IPS-20b (cell line): ENCODE measurements at regions not wholly inside any gene's neighbourhood (a gene's known extent, or its start where the extent isn't known, plus 50 kb on each side); places are given as distances from the start of the nearest gene placed in this dataset.
A peak's percentile ranks its signal among the peaks of the same experiment; 100 is the strongest.

Experiments
- H3K27ac ChIP-seq: one replicate; pipeline ENCODE4 v1.5.1; 2013; ENCODE audit warnings: low read length
- H3K27me3 ChIP-seq: 2 replicates; pipeline ENCODE4 v1.6.1; 2013; ENCODE audit warnings: mild to moderate bottlenecking, low read length, inconsistent platforms; ENCODE audit not compliant: insufficient read depth
- H3K36me3 ChIP-seq: 2 replicates; pipeline ENCODE4 v1.6.1; 2013; ENCODE audit warnings: low read depth, mild to moderate bottlenecking, inconsistent platforms, low read length, moderate library complexity; ENCODE audit not compliant: insufficient read depth
- H3K4me1 ChIP-seq: 2 replicates; pipeline ENCODE4 v1.6.1; 2013; ENCODE audit warnings: mild to moderate bottlenecking, control low read depth, inconsistent platforms, low read length, moderate library complexity; ENCODE audit not compliant: insufficient read depth
- H3K4me3 ChIP-seq: 2 replicates; pipeline ENCODE4 v1.5.1; 2013; ENCODE audit warnings: mild to moderate bottlenecking, low read length, inconsistent platforms
- H3K9ac ChIP-seq: 2 replicates; pipeline ENCODE4 v1.6.1; 2013; ENCODE audit warnings: low read depth, mild to moderate bottlenecking, inconsistent platforms, low read length, moderate library complexity
- H3K9me3 ChIP-seq: 2 replicates; pipeline ENCODE4 v1.6.1; 2013; ENCODE audit warnings: mild to moderate bottlenecking, low read depth, low read length, inconsistent platforms; ENCODE audit not compliant: insufficient read depth

GRCh38 chr15:31477851-31478701 lies 151.4 kb downstream of the KLF13 start:
- Histone ChIP-seq H3K4me3 (no peak overlapping the region), H3K9ac (no peak overlapping the region), H3K9me3 (no peaks in the 10 kb centered on the region), H3K36me3 (no peaks in the 10 kb centered on the region), H3K4me1 (no peaks in the 10 kb centered on the region; the same call in 1 of the 2 replicates), H3K27ac (no peak overlapping the region), H3K27me3 (peaks cover 30% of the 10 kb centered on the region)

GRCh38 chr15:31478702-31479221 lies 152.1 kb downstream of the KLF13 start:
- Histone ChIP-seq H3K4me1 (no peaks in the 10 kb centered on the region; the same call in 1 of the 2 replicates), H3K27ac (no peak overlapping the region), H3K27me3 (peaks cover 35% of the 10 kb centered on the region), H3K9me3 (no peaks in the 10 kb centered on the region), H3K36me3 (no peaks in the 10 kb centered on the region), H3K9ac (no peak overlapping the region), H3K4me3 (no peak overlapping the region)

DNA sequence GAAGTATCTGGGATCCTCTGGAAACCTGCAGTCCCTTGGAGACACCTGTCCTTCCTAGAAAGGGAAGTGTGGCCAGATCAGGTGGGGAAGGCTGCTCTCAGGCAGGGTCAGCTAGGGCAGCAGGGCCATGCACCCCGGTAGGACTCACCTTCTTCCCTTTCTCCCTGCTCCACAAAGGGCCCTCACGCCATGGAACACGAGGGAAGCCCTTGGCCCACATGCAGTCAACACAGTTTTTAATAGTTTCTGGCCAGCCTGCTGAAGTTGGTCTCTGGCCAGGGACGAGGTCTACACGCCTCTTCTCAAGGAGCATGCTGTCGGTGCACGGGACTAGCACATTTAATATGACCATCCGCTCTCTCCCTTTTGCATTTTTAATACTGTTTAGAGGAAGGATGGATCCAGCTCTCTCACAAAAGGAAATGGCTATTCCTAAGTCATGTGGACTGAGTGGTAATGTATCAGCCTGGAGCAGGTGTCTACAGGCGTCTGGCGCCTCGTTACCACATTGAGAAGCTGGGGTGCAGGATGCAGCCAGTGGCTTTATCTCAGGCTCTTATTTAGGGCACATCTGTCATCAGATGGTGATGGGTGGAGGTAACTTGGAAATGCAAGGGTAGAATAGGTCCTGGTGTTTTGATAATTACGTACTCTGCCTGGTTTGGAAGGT lies 153.9 kb downstream of the KLF13 start:
- H3K9me3 ChIP-seq: no peaks in the 10 kb centered on the region
- H3K9ac ChIP-seq: no peak overlapping the region
- H3K4me1 ChIP-seq: no peaks in the 10 kb centered on the region; the same call in 1 of the 2 replicates
- H3K27me3 ChIP-seq: peaks cover 52% of the 10 kb centered on the region
- H3K4me3 ChIP-seq: no peak overlapping the region
- no peaks in the 10 kb centered on the region for H3K36me3 ChIP-seq
- no peak overlapping the region for H3K27ac ChIP-seq

DNA sequence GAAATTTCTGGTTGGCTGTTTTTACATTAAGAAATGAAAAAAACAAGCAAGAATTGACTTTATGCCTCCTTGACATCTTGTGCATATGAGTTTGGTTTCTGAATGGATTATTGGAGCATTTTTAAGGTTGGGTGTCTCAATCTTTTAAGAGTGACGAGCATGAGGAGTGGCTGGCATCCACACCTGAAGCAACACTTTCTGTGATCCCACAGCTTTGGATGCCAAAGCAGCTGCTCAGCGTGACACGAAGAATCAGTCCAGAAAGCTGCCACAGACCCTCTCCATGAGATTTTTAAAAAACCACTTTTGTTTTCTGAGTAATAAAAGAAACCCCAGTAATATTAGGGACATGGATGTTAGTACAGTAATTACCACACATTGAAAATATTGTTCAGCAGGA lies 154.5 kb downstream of the KLF13 start:
- Histone ChIP-seq H3K4me1 (no peaks in the 10 kb centered on the region; the same call in 1 of the 2 replicates), H3K4me3 (no peak overlapping the region), H3K9ac (no peak overlapping the region), H3K27ac (no peak overlapping the region), H3K36me3 (no peaks in the 10 kb centered on the region), H3K9me3 (no peaks in the 10 kb centered on the region), H3K27me3 (peaks cover 58% of the 10 kb centered on the region)

GRCh38 chr15:31482122-31482922 lies 155.7 kb downstream of the KLF13 start:
- Histone ChIP-seq H3K4me1 (no peaks in the 10 kb centered on the region; the same call in 1 of the 2 replicates), H3K4me3 (peak overlapping the region; percentile 59), H3K9ac (no peak overlapping the region), H3K27me3 (peaks cover 69% of the 10 kb centered on the region), H3K36me3 (no peaks in the 10 kb centered on the region), H3K9me3 (no peaks in the 10 kb centered on the region), H3K27ac (no peak overlapping the region)

GRCh38 chr15:31483053-31483985 lies 156.7 kb downstream of the KLF13 start:
- Histone ChIP-seq H3K36me3 (no peaks in the 10 kb centered on the region), H3K4me1 (no peaks in the 10 kb centered on the region; the same call in 1 of the 2 replicates), H3K4me3 (peak overlapping the region; percentile 59), H3K9me3 (no peaks in the 10 kb centered on the region), H3K27ac (no peak overlapping the region), H3K27me3 (peaks cover 70% of the 10 kb centered on the region), H3K9ac (no peak overlapping the region)

- H3K4me1 ChIP-seq: no peaks in the 10 kb centered on the region; the same call in 1 of the 2 replicates
- H3K27ac ChIP-seq: no peak overlapping the region
- no peaks in the 10 kb centered on the region for H3K9me3 ChIP-seq
- H3K27me3 ChIP-seq: peaks cover 70% of the 10 kb centered on the region
- H3K9ac ChIP-seq: no peak overlapping the region
- H3K36me3 ChIP-seq: no peaks in the 10 kb centered on the region
- peak overlapping the region; percentile 18; the same call in 1 of the 2 replicates for H3K4me3 ChIP-seq
Observed at GRCh38 chr15:31483986-31484951, 157.6 kb downstream of the KLF13 start.

DNA sequence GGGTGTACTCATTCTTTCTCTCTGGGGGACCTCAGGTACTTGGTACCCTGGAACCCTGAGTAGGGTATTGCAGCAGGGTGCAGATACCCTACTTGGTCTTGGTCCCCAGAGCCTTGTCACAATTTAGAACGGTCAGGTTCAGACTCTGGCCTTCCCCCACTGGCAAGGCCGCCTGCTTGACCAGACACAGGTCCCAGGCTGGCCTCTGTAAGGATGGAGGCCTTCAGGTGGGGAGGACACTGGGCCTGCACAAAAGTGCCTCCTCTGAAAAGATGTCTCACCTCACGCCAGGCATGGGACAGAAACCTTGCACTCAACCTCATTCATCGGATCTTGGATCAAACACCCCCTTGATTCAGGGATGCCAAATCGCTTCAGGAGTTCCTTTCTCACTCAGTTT lies 158.4 kb downstream of the KLF13 start:
- H3K27me3 ChIP-seq: peaks cover 70% of the 10 kb centered on the region
- no peak overlapping the region for H3K4me3 ChIP-seq
- H3K36me3 ChIP-seq: no peaks in the 10 kb centered on the region
- no peaks in the 10 kb centered on the region; the same call in 1 of the 2 replicates for H3K4me1 ChIP-seq
- H3K9me3 ChIP-seq: no peaks in the 10 kb centered on the region
- H3K27ac ChIP-seq: no peak overlapping the region
- H3K9ac ChIP-seq: no peak overlapping the region

DNA sequence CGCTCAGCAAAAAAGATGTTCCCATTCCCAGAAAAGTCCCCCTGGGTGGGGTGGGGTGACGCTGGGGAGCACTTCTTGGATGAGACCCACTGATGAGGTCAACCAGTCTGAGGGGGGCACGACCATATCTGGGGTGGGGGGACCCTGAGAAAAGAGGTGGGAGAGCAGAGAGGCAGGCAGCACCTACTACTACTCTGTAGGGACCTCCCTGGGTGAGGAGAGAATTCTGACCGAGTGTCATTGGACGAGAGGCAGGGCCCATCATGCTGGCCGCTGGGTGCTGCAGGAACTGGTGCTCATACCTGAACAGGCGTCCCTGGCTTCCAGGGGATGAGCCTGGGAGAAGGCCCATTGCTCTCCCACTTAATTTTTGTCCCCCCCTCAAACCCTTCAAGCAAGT lies 158.8 kb downstream of the KLF13 start:
- H3K4me1 ChIP-seq: no peaks in the 10 kb centered on the region; the same call in 1 of the 2 replicates
- H3K27me3 ChIP-seq: peaks cover 66% of the 10 kb centered on the region
- H3K27ac ChIP-seq: no peak overlapping the region
- no peaks in the 10 kb centered on the region for H3K9me3 ChIP-seq
- no peak overlapping the region for H3K9ac ChIP-seq
- no peaks in the 10 kb centered on the region for H3K36me3 ChIP-seq
- no peak overlapping the region for H3K4me3 ChIP-seq
